IMR-90 (cell line): ENCODE measurements at regions not wholly inside any gene's neighbourhood (a gene's known extent, or its start where the extent isn't known, plus 50 kb on each side); places are given as distances from the start of the nearest gene placed in this dataset.

Experiments used
- ATAC-seq: fragments of 200-7000 bp; cut with Tn5 transposase; 2 replicates; pipeline ENCODE4 v1.9.1; 2020; ENCODE audit warnings: low read depth, mild to moderate bottlenecking, moderate library complexity
- BruUV-seq: library from RNA; stranded (reverse); fragments of 400-500 nt; replicated peaks from 2 replicates; lab custom pipeline; 2021; lab: Mats Ljungman, UMichigan
- CTCF ChIA-PET: fragments of 300-600 bp; formaldehyde crosslinking; extraction: SDS; loops from one replicate; lab custom pipeline; 2021; ENCODE audit warnings: antibody characterized with exemption; lab: Yijun Ruan, JAX
- POLR2A ChIA-PET: fragments of 300-600 bp; sonication (Branson Sonifier 250); formaldehyde crosslinking; loops from one replicate; lab custom pipeline; 2022; ENCODE audit warnings: antibody characterized with exemption; ENCODE audit not compliant: unreplicated experiment; lab: Charles Lee
- DNase-seq: peaks from one replicate; pipeline ENCODE4 v3.0.0; 2013
- H2AFZ ChIP-seq: replicated peaks from 2 replicates; pipeline ENCODE3; 2013; ENCODE audit warnings: low read length, mild to moderate bottlenecking; ENCODE audit not compliant: poor library complexity
- H2AK5ac ChIP-seq: 2 replicates; pipeline ENCODE4 v1.6.1; 2013; ENCODE audit warnings: low read depth, low read length, inconsistent platforms
- H2AK9ac ChIP-seq: replicated peaks from 2 replicates; pipeline ENCODE3; 2013; ENCODE audit warnings: mild to moderate bottlenecking, low read depth, low read length, moderate library complexity; ENCODE audit not compliant: poor library complexity
- H2BK120ac ChIP-seq: 2 replicates; pipeline ENCODE4 v1.6.1; 2013; ENCODE audit warnings: low read depth, low read length, inconsistent platforms
- H2BK15ac ChIP-seq: 3 replicates; pipeline ENCODE4 v1.6.1; 2013; ENCODE audit warnings: low read depth, low read length, inconsistent platforms
- H2BK20ac ChIP-seq: 2 replicates; pipeline ENCODE4 v1.6.1; 2013; ENCODE audit warnings: low read depth, mild to moderate bottlenecking, inconsistent platforms, low read length, moderate library complexity
- H2BK5ac ChIP-seq: 2 replicates; pipeline ENCODE4 v1.6.1; 2013; ENCODE audit warnings: mild to moderate bottlenecking, low read depth, low read length, inconsistent platforms; ENCODE audit not compliant: poor library complexity, severe bottlenecking
- H3K14ac ChIP-seq: replicated peaks from 2 replicates; pipeline ENCODE4 v1.6.1; 2013; ENCODE audit warnings: low read depth, low read length, inconsistent platforms
- H3K18ac ChIP-seq: 2 replicates; pipeline ENCODE4 v1.6.1; 2013; ENCODE audit warnings: low read depth, low read length, control low read depth
- H3K23ac ChIP-seq: 2 replicates; pipeline ENCODE4 v1.6.1; 2013; ENCODE audit warnings: low read depth, low read length, inconsistent platforms
- H3K27ac ChIP-seq: 2 replicates; pipeline ENCODE4 v1.5.1; 2013; ENCODE audit warnings: mild to moderate bottlenecking, control low read depth, low read length; ENCODE audit not compliant: insufficient read depth
- H3K27me3 ChIP-seq: 2 replicates; pipeline ENCODE4 v1.6.1; 2013; ENCODE audit warnings: low read length; ENCODE audit not compliant: control insufficient read depth, insufficient read depth
- H3K36me3 ChIP-seq: 2 replicates; pipeline ENCODE4 v1.6.1; 2013; ENCODE audit warnings: low read length, mixed read lengths; ENCODE audit not compliant: control insufficient read depth, insufficient read depth
- H3K4ac ChIP-seq: 2 replicates; pipeline ENCODE4 v1.6.1; 2013; ENCODE audit warnings: low read depth, low read length, inconsistent platforms
- H3K4me1 ChIP-seq: 2 replicates; pipeline ENCODE4 v1.6.1; 2013; ENCODE audit warnings: low read length, mixed read lengths; ENCODE audit not compliant: control insufficient read depth, insufficient read depth
- H3K4me2 ChIP-seq: 2 replicates; pipeline ENCODE4 v1.6.1; 2013; ENCODE audit warnings: low read depth, mild to moderate bottlenecking, control low read depth, low read length, moderate library complexity
- H3K4me3 ChIP-seq: 2 replicates; pipeline ENCODE4 v1.5.1; 2013; ENCODE audit warnings: low read depth, mild to moderate bottlenecking, control low read depth, low read length, moderate library complexity; ENCODE audit not compliant: insufficient read depth
- H3K56ac ChIP-seq: 2 replicates; pipeline ENCODE4 v1.6.1; 2013; ENCODE audit warnings: low read length, inconsistent platforms; ENCODE audit not compliant: insufficient read depth; ENCODE audit errors: extremely low read depth
- H3K79me1 ChIP-seq, 2 experiments: 2 replicates each; pipeline ENCODE4 v1.6.1; 2013; ENCODE audit warnings: low read length in 2 of 2, inconsistent platforms in 1 of 2, low read depth in 1 of 2
- H3K9ac ChIP-seq: 2 replicates; pipeline ENCODE4 v1.6.1; 2013; ENCODE audit warnings: low read depth, low read length, control low read depth
- H3K9me1 ChIP-seq: 2 replicates; pipeline ENCODE4 v1.6.1; 2013; ENCODE audit warnings: low read length, inconsistent platforms; ENCODE audit not compliant: insufficient read depth
- H3K9me3 ChIP-seq: 2 replicates; pipeline ENCODE4 v1.6.1; 2013; ENCODE audit warnings: low read length; ENCODE audit not compliant: control insufficient read depth, insufficient read depth
- H4K20me1 ChIP-seq: 2 replicates; pipeline ENCODE4 v1.6.1; 2013; ENCODE audit warnings: low read length, inconsistent platforms; ENCODE audit not compliant: insufficient read depth
- H4K5ac ChIP-seq: 2 replicates; pipeline ENCODE4 v1.6.1; 2013; ENCODE audit warnings: mild to moderate bottlenecking, low read depth, low read length, control low read depth
- H4K8ac ChIP-seq, 2 experiments: 2 replicates each; pipeline ENCODE4 v1.6.1; 2013; ENCODE audit warnings: low read depth in 2 of 2, low read length in 2 of 2, control low read depth in 1 of 2, inconsistent platforms in 1 of 2
- H4K91ac ChIP-seq: 2 replicates; pipeline ENCODE4 v1.6.1; 2013; ENCODE audit warnings: low read depth, low read length, inconsistent platforms; ENCODE audit not compliant: insufficient read depth
- BHLHE40 ChIP-seq: fragments of 150-350 bp; IDR thresholded peaks from 2 replicates; pipeline ENCODE4 v1.6.1; 2016; ENCODE audit warnings: mild to moderate bottlenecking, low read depth, low read length
- MAZ ChIP-seq: IDR thresholded peaks from 2 replicates; pipeline ENCODE4 v1.6.1; 2012; ENCODE audit warnings: low read depth, mild to moderate bottlenecking, low read length, improper control_type of control experiment, moderate library complexity, borderline replicate concordance
- POLR2A ChIP-seq: IDR thresholded peaks from 2 replicates; pipeline ENCODE4 v1.6.1; 2012; ENCODE audit warnings: mild to moderate bottlenecking, low read depth, low read length
- RCOR1 ChIP-seq: IDR thresholded peaks from 2 replicates; pipeline ENCODE4 v1.6.1; 2012; ENCODE audit warnings: mild to moderate bottlenecking, low read length, improper control_type of control experiment; ENCODE audit not compliant: insufficient replicate concordance
- WGBS, 2 experiments: methylation state at CpG; one replicate each; pipeline versions ENCODE4 v1.1.5 to v1.1.7; 2013; ENCODE audit warnings: missing lambda C conversion rate in 2 of 2; ENCODE audit not compliant: insufficient read length in 1 of 2; ENCODE audit errors: extremely low coverage in 2 of 2; 5-methylcytosine and 5-hydroxymethylcytosine counted together
- dilution Hi-C: fragments of 300-500 bp; cut with HindIII; formaldehyde crosslinking; loops from one replicate; pipeline ENCODE4 v1.14.3; 2018; ENCODE audit warnings: low sequenced_read_pairs; ENCODE audit not compliant: unreplicated experiment
- in situ Hi-C: fragments of 300-500 bp; cut with MboI; formaldehyde crosslinking; loops from 3 replicates; pipeline ENCODE4 v1.14.3; 2019; ENCODE audit warnings: low sequenced_read_pairs, inconsistent platforms, mixed read lengths
- intact Hi-C: fragments of 100-400 bp; cut with micrococcal nuclease; formaldehyde crosslinking; loops from 2 replicates; pipeline ENCODE4 v1.10.0; 2022

- H4K91ac ChIP-seq, result no peak overlapping the region
- CTCF ChIA-PET, result no interaction called here
Observed at GRCh38 chr5:4150067-4150466, 554.4 kb downstream of the IRX1 start.

More at GRCh38 chr5:4150067-4150466, 554.4 kb downstream of the IRX1 start:
- Histone ChIP-seq H2AK9ac (no peak overlapping the region), H3K23ac (no peak overlapping the region), H3K18ac (no peak overlapping the region), H2AK5ac (no peak overlapping the region), H4K8ac (no peak overlapping the region), H2BK5ac (no peak overlapping the region), H2BK20ac (no peak overlapping the region), H3K4ac (no peak overlapping the region), H3K9me1 (no peaks in the 10 kb centered on the region), H2BK120ac (no peak overlapping the region), H4K20me1 (no peaks in the 10 kb centered on the region), H3K27ac (no peak overlapping the region), H3K36me3 (no peaks in the 10 kb centered on the region), H2BK15ac (no peak overlapping the region), H4K5ac (no peak overlapping the region), H3K79me1 (no peaks in the 10 kb centered on the region), H3K4me1 (no peaks in the 10 kb centered on the region), H3K9me3 (peaks cover 19% of the 10 kb centered on the region), H3K9ac (no peak overlapping the region), H3K56ac (no peak overlapping the region), H3K27me3 (no peaks in the 10 kb centered on the region), H2AFZ (no peak overlapping the region), H3K4me3 (no peak overlapping the region), H3K4me2 (no peak overlapping the region), H3K14ac (no peak overlapping the region)
- POLR2A ChIA-PET, result no interaction called here
- intact Hi-C loops, result no loop called here
- dilution Hi-C loops, result no loop called here
- WGBS, 2 experiments, result 0% methylated on average over 1 of the region's 3 CpGs; no CpG with 5 or more reads in 1 of the 2 experiments
- ATAC-seq, result no peak
- in situ Hi-C loops, result no loop called here
- no peak for TF ChIP-seq RCOR1
- no peak for TF ChIP-seq BHLHE40
- TF ChIP-seq MAZ, result no peak
- no peak for TF ChIP-seq POLR2A
- no TSS peak for BruUV-seq
- DNase-seq, result no peak
